Esophagus squamous epithelium (tissue), 4 donors: ENCODE measurements at regions not wholly inside any gene's neighbourhood (a gene's known extent, or its start where the extent isn't known, plus 50 kb on each side); places are given as distances from the start of the nearest gene placed in this dataset.

ENCODE experiments used
- POLR2A ChIP-seq, 4 donors: fragments of 450-650 bp; IDR thresholded peaks; one replicate each; pipeline ENCODE4 v1.6.1; 2017; ENCODE audit warnings: antibody characterized with exemption in 4 of 4, mild to moderate bottlenecking in 4 of 4, moderate library complexity in 3 of 4
- TF ChIP-seq, protein P1 (sequence below), 6 experiments: fragments of 450-650 bp in 4 of 6; fragments of 200-600 bp in 2 of 6; sonication (generic) in 2 of 6; IDR thresholded peaks; one replicate each; pipeline ENCODE4 v1.5.1; 2016 to 2019; ENCODE audit warnings: antibody characterized with exemption in 6 of 6, mild to moderate bottlenecking in 4 of 6, moderate library complexity in 4 of 6

DNA sequence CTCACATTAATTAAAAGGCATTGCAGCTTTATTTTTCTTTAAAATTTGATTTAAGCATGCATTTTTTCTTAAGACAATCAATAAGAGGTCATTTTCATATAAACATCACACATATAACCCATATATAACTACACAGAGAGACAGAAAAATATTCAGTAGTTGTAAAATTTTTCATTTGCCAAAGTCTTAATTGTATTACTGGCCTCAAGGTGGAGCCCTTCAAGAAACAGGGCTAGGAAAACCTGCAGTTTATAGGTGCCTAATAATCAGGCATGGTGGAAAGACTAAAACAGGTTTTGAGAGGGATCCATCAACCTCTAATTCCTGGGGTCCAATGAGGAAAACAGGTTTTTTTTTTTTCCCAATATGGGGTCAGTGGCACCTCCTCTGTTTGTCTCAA is 71.3 kb upstream of the ZNF804A start:
- TF ChIP-seq, protein P1, sequence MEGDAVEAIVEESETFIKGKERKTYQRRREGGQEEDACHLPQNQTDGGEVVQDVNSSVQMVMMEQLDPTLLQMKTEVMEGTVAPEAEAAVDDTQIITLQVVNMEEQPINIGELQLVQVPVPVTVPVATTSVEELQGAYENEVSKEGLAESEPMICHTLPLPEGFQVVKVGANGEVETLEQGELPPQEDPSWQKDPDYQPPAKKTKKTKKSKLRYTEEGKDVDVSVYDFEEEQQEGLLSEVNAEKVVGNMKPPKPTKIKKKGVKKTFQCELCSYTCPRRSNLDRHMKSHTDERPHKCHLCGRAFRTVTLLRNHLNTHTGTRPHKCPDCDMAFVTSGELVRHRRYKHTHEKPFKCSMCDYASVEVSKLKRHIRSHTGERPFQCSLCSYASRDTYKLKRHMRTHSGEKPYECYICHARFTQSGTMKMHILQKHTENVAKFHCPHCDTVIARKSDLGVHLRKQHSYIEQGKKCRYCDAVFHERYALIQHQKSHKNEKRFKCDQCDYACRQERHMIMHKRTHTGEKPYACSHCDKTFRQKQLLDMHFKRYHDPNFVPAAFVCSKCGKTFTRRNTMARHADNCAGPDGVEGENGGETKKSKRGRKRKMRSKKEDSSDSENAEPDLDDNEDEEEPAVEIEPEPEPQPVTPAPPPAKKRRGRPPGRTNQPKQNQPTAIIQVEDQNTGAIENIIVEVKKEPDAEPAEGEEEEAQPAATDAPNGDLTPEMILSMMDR (IDR thresholded peaks at IDR 0.05), result no peak
- TF ChIP-seq POLR2A (IDR thresholded peaks at IDR 0.05), result no peak
